Gastrocnemius medialis (tissue), 4 donors: ENCODE measurements at regions not wholly inside any gene's neighbourhood (a gene's known extent, or its start where the extent isn't known, plus 50 kb on each side); places are given as distances from the start of the nearest gene placed in this dataset.

ENCODE experiments used
- CTCF ChIP-seq, 5 experiments: fragments of 450-650 bp in 3 of 5; fragments of 200-600 bp in 2 of 5; sonication (generic) in 2 of 5; IDR thresholded peaks in 4 of 5; conservative IDR thresholded peaks in 1 of 5; 1 replicate in 4 of 5; 2 replicates in 1 of 5; pipeline ENCODE4 v1.5.1; 2016 to 2019; ENCODE audit warnings: antibody characterized with exemption in 5 of 5, mild to moderate bottlenecking in 3 of 5, moderate library complexity in 3 of 5
- POLR2A ChIP-seq, 2 donors: fragments of 450-650 bp; IDR thresholded peaks; one replicate each; pipeline ENCODE4 v1.6.1; 2017; ENCODE audit warnings: antibody characterized with exemption in 2 of 2, mild to moderate bottlenecking in 2 of 2, moderate library complexity in 2 of 2

- no peak for TF ChIP-seq CTCF (IDR thresholded peaks at IDR 0.05 in 4 of 5, conservative IDR thresholded peaks at IDR 0.05 in 1 of 5)
- no peak for TF ChIP-seq POLR2A (IDR thresholded peaks at IDR 0.05)
These were observed 252.1 kb downstream of the LURAP1L start for GRCh38 chr9:13026956-13027355.
